ENCODE measurements at regions not wholly inside any gene's neighbourhood (a gene's known extent, or its start where the extent isn't known, plus 50 kb on each side); places are given as distances from the start of the nearest gene placed in this dataset.

DNA sequence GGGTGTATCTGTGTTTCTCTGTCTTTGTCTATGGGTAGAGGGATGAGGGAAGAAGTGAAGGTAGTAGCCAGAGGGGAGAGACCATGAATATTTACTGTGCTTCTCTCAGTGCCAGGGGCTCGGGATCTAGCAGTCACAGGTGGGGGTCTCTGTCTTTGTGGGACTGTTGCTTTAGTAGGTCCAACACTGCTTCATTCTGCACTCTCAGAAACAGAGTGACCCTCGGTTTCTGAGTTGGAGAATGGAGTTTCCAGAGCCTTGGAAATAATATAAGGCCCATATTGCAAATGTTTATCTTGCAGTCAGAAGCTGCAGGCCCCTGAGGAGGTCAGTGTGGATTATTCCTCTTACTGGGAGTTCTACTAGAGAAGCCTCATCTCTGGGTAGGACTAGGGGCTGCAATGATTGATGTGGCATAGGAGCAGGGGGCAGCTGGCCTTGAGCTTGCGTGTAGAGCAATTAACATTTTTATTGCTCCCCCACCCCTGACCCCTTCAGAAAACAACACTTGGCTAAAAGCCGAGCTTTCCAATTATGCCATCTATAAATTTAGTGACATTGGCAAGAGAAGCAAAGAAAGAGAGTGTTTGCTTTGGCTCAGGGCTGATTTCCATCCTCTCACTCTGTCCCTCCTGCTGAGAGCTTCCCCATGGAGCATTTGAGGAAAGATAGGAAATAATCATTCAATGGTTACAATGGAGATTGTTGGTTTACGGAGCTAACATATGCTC is 55.0 kb upstream of the TRPC7 start (continued):
- no peak for TF ChIP-seq RBAK (tag by site-specific recombination; IDR thresholded peaks at IDR 0.05)
- no peak for TF ChIP-seq ZFP3 (tag by site-specific recombination; IDR thresholded peaks at IDR 0.05; ENCODE audit: low read depth)
- TF ChIP-seq HOXA7 (CRISPR knock-in tag; IDR thresholded peaks at IDR 0.05; ENCODE audit: borderline replicate concordance), result no peak
- TF ChIP-seq SP7 (tag by site-specific recombination; IDR thresholded peaks at IDR 0.05), result peak; percentile 78
- TF ChIP-seq, protein P1, sequence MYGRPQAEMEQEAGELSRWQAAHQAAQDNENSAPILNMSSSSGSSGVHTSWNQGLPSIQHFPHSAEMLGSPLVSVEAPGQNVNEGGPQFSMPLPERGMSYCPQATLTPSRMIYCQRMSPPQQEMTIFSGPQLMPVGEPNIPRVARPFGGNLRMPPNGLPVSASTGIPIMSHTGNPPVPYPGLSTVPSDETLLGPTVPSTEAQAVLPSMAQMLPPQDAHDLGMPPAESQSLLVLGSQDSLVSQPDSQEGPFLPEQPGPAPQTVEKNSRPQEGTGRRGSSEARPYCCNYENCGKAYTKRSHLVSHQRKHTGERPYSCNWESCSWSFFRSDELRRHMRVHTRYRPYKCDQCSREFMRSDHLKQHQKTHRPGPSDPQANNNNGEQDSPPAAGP (tag by site-specific recombination; IDR thresholded peaks at IDR 0.05), result no peak
- TF ChIP-seq ZNF148 (tag by site-specific recombination; IDR thresholded peaks at IDR 0.05; ENCODE audit: borderline replicate concordance), result no peak
- peak; percentile 80 for TF ChIP-seq ZNF24 (tag by site-specific recombination; IDR thresholded peaks at IDR 0.05)

DNA sequence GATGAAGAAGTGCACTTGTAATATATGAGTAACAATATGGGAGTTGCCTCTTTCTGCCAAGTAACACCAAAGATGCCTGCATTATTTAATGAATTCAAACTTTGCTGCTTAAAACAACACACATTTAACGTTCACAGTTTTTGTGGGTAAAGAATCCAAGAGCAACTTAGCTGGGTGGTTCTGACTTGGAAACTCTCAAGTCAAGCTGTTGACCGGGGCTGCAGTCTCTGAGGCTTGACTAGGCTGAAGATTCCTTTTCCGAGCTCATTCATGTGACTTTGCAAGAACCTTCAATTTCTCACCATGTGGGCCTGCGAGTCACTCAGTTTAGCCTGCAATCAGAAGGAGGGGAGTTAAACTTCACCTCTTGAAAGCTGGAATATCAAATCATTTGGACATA is 53.0 kb upstream of the TRPC7 start:
- TF ChIP-seq ZNF37A (tag by site-specific recombination; IDR thresholded peaks at IDR 0.05), result no peak
- TF ChIP-seq WT1 (tag by site-specific recombination; IDR thresholded peaks at IDR 0.05), result peak; percentile 71; the same call in 1 of the 2 replicates
- ChIA-PET POLR2A (no interaction called here), CTCF (interaction anchor here (0.6 to 1.1 kb wide), 3 partner anchors 54 to 527 kb away, joined by 3 to 4 read pairs (median 4); no protein-coding TSS in a partner anchor)
- peaks cover 36% of the 10 kb centered on the region for H3K4me1 ChIP-seq (ENCODE audit: control insufficient read depth, insufficient read depth, low read length)
- H3K9me3 ChIP-seq (ENCODE audit: control insufficient read depth, insufficient read depth, low read depth, low read length), result no peaks in the 10 kb centered on the region
- H3K4me3 ChIP-seq (ENCODE audit: low read depth, low read length), result no peak overlapping the region
- peak overlapping the region; percentile 27; the same call in 1 of the 2 replicates for H3K27ac ChIP-seq (ENCODE audit: extremely low read depth, low read depth, low read length)
- no peaks in the 10 kb centered on the region for H3K36me3 ChIP-seq (ENCODE audit: control insufficient read depth in 2 of 2, insufficient read depth in 1 of 2, low read length in 2 of 2)

All from HEK293 (cell line).